Activated CD8-positive, alpha-beta memory T cell treated with anti-CD3 and anti-CD28 coated beads, Interleukin-2, amount 10 ng/mL, durations not matched to agents 7 days and 5 days (primary cell): ENCODE measurements at regions not wholly inside any gene's neighbourhood (a gene's known extent, or its start where the extent isn't known, plus 50 kb on each side); places are given as distances from the start of the nearest gene placed in this dataset.

Source experiments
- ATAC-seq: fragments of 150-1000 bp; cut with Tn5 transposase; one replicate; pipeline ENCODE4 v1.10.0; 2021; ENCODE audit warnings: moderate library complexity
- CTCF ChIA-PET: fragments of 350-600 bp; sonication (Branson Sonifier 250); formaldehyde crosslinking; loops from one replicate; lab custom pipeline; 2021; ENCODE audit warnings: antibody characterized with exemption; lab: Charles Lee
- DNase-seq: peaks from one replicate; pipeline ENCODE4 v3.0.0-alpha.2; 2020
- H3K27ac Mint-ChIP-seq: one replicate; pipeline ENCODE4 v1.8.0; 2021; ENCODE audit warnings: mild to moderate bottlenecking, mixed read lengths
- H3K27me3 Mint-ChIP-seq: one replicate; pipeline ENCODE4 v1.8.0; 2021; ENCODE audit warnings: mixed read lengths
- H3K36me3 Mint-ChIP-seq: one replicate; pipeline ENCODE4 v1.8.0; 2021; ENCODE audit warnings: mild to moderate bottlenecking, mixed read lengths
- H3K4me1 Mint-ChIP-seq: one replicate; pipeline ENCODE4 v1.8.0; 2021; ENCODE audit warnings: mixed read lengths
- H3K4me3 Mint-ChIP-seq: one replicate; pipeline ENCODE4 v1.8.0; 2021; ENCODE audit warnings: mild to moderate bottlenecking, moderate library complexity, mixed read lengths
- H3K9me3 Mint-ChIP-seq: one replicate; pipeline ENCODE4 v1.8.0; 2022; ENCODE audit warnings: low read depth, mixed read lengths

DNA sequence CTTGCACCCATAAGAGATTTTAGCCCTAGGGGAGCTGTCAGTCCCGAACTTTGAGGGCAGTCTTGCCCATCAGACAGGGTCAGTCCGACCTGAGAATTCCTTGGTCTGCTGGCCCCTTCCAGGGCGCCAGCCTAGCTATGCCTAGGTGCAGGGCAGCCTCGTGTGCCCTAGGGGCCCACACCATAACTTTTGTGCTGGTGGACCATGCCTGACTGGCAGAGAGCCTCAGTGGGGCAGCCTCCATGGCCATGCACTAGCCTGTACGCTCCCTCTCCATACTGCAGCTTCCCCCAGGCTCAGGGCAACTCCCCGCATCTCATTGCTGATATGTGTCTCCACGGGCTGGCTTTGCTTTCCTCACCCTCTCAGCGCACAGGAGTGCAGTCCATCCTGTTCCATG lies 835.8 kb upstream of the ALCAM start:
- DNase-seq (no peak), ATAC-seq (no peak)
- CTCF ChIA-PET, result no interaction called here
- no peaks in the 10 kb centered on the region for H3K36me3 Mint-ChIP-seq
- no peak overlapping the region for H3K27ac Mint-ChIP-seq
- no peaks in the 10 kb centered on the region for H3K4me1 Mint-ChIP-seq
- H3K9me3 Mint-ChIP-seq, result peaks cover 7% of the 10 kb centered on the region
- no peaks in the 10 kb centered on the region for H3K27me3 Mint-ChIP-seq
- H3K4me3 Mint-ChIP-seq, result no peak overlapping the region

DNA sequence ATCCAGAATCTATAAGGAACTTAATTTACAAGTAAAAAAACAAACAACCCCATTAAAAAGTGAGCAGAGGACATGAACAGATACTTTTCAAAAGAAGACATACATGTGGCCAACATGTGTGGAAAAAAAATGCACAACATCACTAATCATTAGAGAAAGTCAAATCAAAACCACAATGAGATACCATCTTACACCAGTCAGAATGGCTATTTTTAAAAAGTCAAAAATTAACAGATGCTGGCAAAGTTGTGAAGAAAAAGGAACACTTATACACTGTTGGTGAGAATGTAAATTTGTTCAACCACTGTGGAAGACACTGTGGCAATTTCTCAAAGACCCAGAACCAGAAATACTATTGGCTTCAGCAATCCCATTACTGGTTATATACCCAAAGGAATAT lies 830.0 kb upstream of the ALCAM start:
- no peaks in the 10 kb centered on the region for H3K4me1 Mint-ChIP-seq
- CTCF ChIA-PET, result no interaction called here
- peaks cover 7% of the 10 kb centered on the region for H3K9me3 Mint-ChIP-seq
- no peaks in the 10 kb centered on the region for H3K36me3 Mint-ChIP-seq
- no peaks in the 10 kb centered on the region for H3K27me3 Mint-ChIP-seq
- no peak overlapping the region for H3K27ac Mint-ChIP-seq
- DNase-seq, result no peak
- no peak overlapping the region for H3K4me3 Mint-ChIP-seq
- no peak for ATAC-seq

DNA sequence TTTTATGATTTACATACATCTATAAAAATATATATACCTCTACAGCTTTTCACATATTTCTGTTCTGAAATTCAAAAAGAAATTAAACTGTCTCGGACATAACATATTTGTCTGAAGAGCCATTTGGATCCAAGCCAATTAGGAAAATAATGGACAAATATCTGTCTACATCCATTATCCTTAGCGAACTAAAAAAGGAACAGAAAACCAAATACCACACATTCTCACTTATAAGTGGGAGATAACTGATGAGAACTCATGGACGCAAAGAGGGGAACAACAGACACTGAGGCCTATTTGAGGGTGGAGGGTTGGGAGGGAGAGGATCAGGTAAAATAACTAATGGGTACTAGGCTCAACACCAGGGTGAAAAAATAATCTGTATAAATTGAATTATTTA lies 829.4 kb upstream of the ALCAM start:
- DNase-seq, result no peak
- no peak for ATAC-seq
- CTCF ChIA-PET, result no interaction called here
- Mint-ChIP-seq H3K4me3 (no peak overlapping the region), H3K27ac (no peak overlapping the region), H3K4me1 (no peaks in the 10 kb centered on the region), H3K9me3 (peaks cover 3% of the 10 kb centered on the region), H3K36me3 (no peaks in the 10 kb centered on the region), H3K27me3 (no peaks in the 10 kb centered on the region)

DNA sequence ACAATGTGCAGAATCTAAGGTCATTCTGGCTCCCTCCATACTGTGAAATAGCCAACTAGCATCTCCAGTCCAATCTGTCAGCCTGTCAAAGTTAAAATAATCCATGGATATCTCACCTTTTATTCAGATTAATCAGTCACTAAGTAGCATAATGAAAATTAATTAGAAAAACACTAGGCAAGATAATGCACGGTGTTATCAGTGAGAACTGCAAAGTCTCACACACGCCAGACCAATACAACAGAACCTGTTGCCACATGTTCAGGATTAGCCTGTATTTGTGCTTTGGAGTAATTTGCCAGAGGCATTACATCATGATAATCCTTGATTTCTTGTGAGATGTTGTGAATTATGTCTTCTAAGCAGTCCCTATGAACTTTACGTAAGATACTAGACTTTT lies 820.4 kb upstream of the ALCAM start:
- ATAC-seq (no peak), DNase-seq (no peak)
- Mint-ChIP-seq H3K4me3 (no peak overlapping the region), H3K4me1 (no peaks in the 10 kb centered on the region), H3K27me3 (peaks cover 6% of the 10 kb centered on the region), H3K36me3 (no peaks in the 10 kb centered on the region), H3K27ac (no peak overlapping the region), H3K9me3 (no peaks in the 10 kb centered on the region)
- CTCF ChIA-PET, result no interaction called here

DNA sequence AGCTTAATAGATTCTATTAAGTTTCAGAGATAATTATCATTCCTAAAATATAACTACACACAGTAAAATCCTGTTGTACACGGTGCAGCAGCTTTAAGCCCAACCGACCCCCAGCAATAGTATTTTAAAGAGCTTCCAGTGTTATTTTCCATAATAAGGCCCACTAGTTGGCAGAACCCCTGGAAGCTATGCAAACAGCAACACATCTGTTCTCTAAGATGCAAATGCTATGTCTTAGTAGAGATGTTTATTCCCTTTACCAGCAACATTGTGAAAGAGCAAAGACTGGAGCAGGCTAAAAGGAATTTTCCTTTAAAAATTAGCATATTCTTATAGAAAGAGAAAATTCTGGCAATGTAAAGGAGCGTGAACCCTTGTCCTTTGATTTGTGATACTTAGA lies 819.7 kb upstream of the ALCAM start:
- no peak for ATAC-seq
- no peak for DNase-seq
- Mint-ChIP-seq H3K27ac (no peak overlapping the region), H3K9me3 (no peaks in the 10 kb centered on the region), H3K27me3 (peaks cover 6% of the 10 kb centered on the region), H3K4me1 (no peaks in the 10 kb centered on the region), H3K4me3 (no peak overlapping the region), H3K36me3 (no peaks in the 10 kb centered on the region)
- CTCF ChIA-PET, result no interaction called here

DNA sequence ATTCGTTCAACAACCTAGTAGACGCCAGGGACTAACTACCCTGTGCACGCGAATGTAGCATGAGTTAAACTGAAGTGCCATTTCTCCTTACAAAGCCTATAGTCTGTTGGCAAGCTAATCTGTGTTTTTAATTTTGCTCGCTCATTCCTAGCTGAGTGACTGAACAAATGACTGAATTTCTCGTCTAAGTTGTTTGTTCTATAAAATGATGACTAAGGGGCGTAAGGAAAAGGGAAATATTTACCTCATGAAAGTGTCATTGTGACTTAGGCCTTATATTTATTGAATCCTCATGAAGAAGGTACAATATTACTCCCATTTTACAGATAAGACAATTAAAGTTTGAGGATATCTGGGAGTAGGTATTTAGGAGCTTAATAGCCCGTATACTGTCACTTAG lies 818.3 kb upstream of the ALCAM start:
- H3K4me1 Mint-ChIP-seq, result no peaks in the 10 kb centered on the region
- ATAC-seq (no peak), DNase-seq (no peak)
- CTCF ChIA-PET, result no interaction called here
- no peaks in the 10 kb centered on the region for H3K36me3 Mint-ChIP-seq
- H3K27ac Mint-ChIP-seq, result no peak overlapping the region
- H3K27me3 Mint-ChIP-seq, result peaks cover 6% of the 10 kb centered on the region
- H3K9me3 Mint-ChIP-seq, result no peaks in the 10 kb centered on the region
- H3K4me3 Mint-ChIP-seq, result no peak overlapping the region

DNA sequence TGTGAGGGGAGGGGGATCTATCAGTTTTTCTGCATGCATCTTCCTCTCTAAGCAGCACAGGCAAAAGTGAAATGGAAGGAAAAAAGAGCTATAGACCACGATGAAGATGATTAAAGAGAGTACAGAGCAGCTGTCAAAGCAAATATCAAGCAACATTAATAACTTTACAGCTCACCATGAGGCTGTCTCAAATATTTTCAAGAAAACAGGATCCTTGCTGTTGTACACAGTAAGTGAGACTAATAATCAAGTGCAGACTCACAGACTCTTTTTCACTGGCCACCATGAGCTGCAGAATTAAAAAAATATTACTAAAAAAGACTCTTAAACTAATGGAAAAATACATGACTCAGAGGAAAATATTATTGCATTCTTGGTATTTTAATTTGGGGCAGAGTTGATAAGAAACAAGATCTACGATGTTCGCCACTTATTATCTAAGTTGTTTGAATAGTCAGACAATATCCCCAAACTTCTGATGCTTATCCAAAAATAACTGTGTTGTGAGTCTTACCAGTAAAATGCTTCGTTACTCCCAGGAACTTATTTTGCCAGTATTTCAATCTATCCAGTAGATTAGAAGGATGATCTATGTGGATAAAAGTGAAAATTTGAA lies 817.5 kb upstream of the ALCAM start:
- ATAC-seq (no peak), DNase-seq (no peak)
- no peaks in the 10 kb centered on the region for H3K9me3 Mint-ChIP-seq
- CTCF ChIA-PET, result no interaction called here
- no peak overlapping the region for H3K27ac Mint-ChIP-seq
- H3K27me3 Mint-ChIP-seq, result peaks cover 6% of the 10 kb centered on the region
- H3K4me3 Mint-ChIP-seq, result no peak overlapping the region
- H3K4me1 Mint-ChIP-seq, result no peaks in the 10 kb centered on the region
- H3K36me3 Mint-ChIP-seq, result no peaks in the 10 kb centered on the region

DNA sequence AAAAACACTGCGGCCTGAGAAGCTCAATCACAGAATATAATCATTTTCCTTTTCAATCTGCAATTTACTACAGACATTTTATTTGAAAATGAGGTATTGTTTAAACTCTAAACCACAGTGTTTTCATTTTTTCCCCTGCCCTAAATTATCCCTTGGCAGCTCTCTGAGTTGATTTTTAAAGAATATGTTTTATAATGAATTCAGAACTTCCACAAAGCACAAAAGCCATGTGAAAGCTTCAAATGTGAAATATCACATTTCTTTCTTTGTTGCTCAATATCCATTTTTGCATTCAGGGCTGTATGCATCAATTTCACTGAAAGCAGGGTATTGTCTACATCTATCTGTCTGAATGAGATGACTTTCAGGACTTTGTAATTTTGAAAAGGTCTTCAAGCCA lies 813.6 kb upstream of the ALCAM start:
- CTCF ChIA-PET, result no interaction called here
- Mint-ChIP-seq H3K27me3 (peaks cover 6% of the 10 kb centered on the region), H3K4me3 (no peak overlapping the region), H3K27ac (no peak overlapping the region), H3K9me3 (no peaks in the 10 kb centered on the region), H3K4me1 (no peaks in the 10 kb centered on the region), H3K36me3 (no peaks in the 10 kb centered on the region)
- ATAC-seq (no peak), DNase-seq (no peak)

DNA sequence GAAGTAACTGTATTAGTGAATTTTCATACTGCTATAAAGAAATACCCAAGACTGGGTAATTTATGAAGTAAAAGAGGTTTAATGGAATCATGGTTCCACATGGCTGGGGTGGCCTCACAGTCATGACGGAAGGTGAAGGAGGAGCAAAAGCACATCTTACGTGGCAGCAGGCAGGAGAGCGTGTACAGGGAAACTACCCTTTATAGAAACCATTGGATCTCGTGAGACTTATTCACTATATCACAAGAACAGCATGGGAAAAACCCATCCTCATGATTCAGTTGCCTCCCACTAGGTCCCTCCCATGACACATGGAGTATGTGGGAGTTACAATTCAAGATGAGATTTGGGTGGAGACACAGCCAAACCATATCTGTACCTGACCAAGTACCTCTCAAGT lies 812.3 kb upstream of the ALCAM start:
- Mint-ChIP-seq H3K27me3 (peaks cover 3% of the 10 kb centered on the region), H3K9me3 (no peaks in the 10 kb centered on the region), H3K4me1 (no peaks in the 10 kb centered on the region), H3K36me3 (no peaks in the 10 kb centered on the region), H3K27ac (no peak overlapping the region), H3K4me3 (no peak overlapping the region)
- no peak for DNase-seq
- ATAC-seq, result no peak
- CTCF ChIA-PET, result no interaction called here

DNA sequence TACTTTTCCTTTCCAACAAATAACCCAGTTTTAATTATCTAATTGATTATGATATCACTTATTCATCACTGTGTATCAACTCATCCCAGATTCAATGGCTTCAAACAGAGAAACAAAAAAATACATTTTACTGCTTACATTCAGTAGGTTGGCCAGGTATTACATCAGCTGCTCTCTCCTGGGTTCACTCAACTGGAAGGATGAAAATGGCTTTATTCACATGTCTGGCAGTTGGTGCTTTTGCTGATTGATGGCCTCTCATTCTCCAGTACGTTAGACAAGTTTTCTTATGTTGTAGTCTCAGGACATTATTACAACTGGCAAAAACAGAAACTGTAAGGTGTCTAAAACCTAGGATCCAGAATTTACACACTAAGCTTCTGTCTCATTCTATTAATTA lies 811.0 kb upstream of the ALCAM start:
- no peak for DNase-seq
- no peaks in the 10 kb centered on the region for H3K4me1 Mint-ChIP-seq
- no peak overlapping the region for H3K4me3 Mint-ChIP-seq
- H3K36me3 Mint-ChIP-seq, result no peaks in the 10 kb centered on the region
- no peak for ATAC-seq
- CTCF ChIA-PET, result no interaction called here
- no peaks in the 10 kb centered on the region for H3K9me3 Mint-ChIP-seq
- no peak overlapping the region for H3K27ac Mint-ChIP-seq
- H3K27me3 Mint-ChIP-seq, result peaks cover 3% of the 10 kb centered on the region

DNA sequence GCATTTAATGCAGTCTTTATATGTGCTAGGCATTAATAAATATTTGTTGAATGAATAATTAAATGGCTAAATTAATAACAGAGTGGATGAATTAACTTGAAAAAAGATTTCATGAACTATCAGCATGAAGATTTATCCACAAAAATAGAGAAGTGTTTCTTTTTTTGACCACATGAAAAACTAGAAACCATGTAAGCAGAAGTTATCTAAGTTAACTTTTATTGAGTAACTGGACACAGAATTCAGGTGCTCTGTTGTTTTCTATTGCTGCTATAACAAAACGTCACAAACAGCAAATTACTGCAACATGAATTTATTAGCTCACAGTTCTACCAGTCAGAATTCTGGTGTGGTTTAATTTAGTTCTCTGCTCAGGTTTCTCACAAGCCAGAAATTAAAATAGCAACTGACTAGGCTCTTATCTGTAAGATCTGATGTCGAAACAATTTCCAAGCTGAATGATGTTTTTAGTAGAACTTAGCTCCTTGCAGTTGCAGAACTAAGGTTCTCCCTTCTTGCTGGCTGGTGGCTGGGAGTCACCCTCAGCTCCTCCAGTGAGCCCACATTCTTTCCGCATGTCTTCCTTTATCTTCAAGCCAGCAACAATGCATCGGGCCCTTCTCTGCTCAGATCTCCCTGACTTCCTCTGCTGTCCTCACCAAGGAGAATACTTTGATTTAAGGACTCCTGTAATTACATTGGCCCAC lies 810.2 kb upstream of the ALCAM start:
- CTCF ChIA-PET, result no interaction called here
- Mint-ChIP-seq H3K4me3 (no peak overlapping the region), H3K27ac (no peak overlapping the region), H3K27me3 (peaks cover 3% of the 10 kb centered on the region), H3K36me3 (no peaks in the 10 kb centered on the region), H3K4me1 (peaks cover 4% of the 10 kb centered on the region), H3K9me3 (no peaks in the 10 kb centered on the region)
- no peak for DNase-seq
- ATAC-seq, result no peak

DNA sequence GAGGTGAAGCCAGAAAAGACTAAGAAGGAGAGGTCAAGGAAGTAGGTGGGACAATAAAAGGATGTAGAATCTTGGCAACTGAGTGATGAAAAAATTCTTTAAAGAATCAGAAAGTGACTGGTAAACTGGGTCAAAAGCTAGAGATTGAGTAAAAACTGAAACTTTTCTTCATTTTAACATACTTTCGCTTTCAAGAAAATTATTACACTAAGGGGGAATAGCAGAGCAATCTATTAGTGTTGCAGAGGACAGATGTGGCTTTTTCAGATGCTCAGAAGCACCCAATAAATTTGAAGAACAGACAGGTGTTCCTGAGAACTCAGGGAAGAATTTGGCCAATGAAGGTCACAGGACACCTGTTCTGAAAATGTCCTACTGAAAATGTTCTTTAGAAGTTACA lies 805.4 kb upstream of the ALCAM start:
- Mint-ChIP-seq H3K27ac (no peak overlapping the region), H3K9me3 (no peaks in the 10 kb centered on the region), H3K4me3 (no peak overlapping the region), H3K27me3 (peaks cover 3% of the 10 kb centered on the region), H3K36me3 (no peaks in the 10 kb centered on the region), H3K4me1 (peaks cover 5% of the 10 kb centered on the region)
- ATAC-seq (no peak), DNase-seq (no peak)
- CTCF ChIA-PET, result interaction anchor here (1.1 kb wide), 1 partner anchor 36 kb away, joined by 3 read pairs; no protein-coding TSS in a partner anchor

DNA sequence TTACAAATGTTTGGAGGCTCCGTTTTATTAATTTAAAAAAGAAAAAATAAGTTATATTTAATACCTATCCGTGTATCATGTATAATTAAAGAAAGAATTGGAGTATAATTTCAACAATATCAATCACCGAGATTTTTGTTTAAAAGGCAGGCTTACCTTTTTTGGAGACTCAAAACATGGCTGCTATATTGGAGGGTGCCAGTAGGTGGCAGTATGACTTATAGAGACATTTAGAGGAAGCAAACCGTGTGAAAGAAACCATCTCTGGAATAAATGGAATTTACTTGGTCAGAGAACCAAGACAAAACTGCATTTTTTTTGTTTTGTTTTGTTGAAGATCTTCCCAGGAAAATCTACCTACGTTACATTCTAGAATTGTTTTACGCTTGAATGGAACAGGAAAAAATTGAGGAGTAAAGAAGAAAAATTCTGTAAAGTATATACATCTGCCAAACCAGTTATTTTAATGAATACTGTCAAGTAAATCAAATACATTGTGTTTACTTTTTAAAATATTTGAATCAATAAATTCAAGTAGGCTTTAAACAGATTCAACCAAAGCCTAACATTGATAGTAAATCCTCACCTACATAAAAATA lies 802.6 kb upstream of the ALCAM start:
- H3K36me3 Mint-ChIP-seq, result no peaks in the 10 kb centered on the region
- H3K4me3 Mint-ChIP-seq, result no peak overlapping the region
- DNase-seq (peak; percentile 69), ATAC-seq (no peak)
- H3K27me3 Mint-ChIP-seq, result no peaks in the 10 kb centered on the region
- CTCF ChIA-PET, result no interaction called here
- H3K9me3 Mint-ChIP-seq, result no peaks in the 10 kb centered on the region
- H3K4me1 Mint-ChIP-seq, result peaks cover 5% of the 10 kb centered on the region
- H3K27ac Mint-ChIP-seq, result no peak overlapping the region

DNA sequence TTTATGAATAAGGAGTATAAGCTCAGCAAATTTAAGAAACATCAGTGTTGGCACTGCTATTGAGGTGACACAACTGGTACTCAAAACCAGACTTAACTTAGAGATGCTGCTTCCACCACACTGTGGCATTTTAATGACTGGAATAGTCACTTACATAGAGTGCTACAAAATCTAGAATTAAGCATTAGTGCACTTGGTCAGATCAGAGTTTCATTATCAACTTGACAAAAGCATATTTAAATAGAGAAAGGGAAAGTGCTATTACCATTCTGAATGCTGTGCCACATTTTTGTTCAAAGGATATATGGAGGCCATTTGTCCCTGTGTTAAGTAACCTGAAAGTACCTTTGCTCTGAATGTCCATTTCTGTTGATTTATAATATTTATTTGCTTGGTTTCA lies 800.7 kb upstream of the ALCAM start:
- H3K36me3 Mint-ChIP-seq, result no peaks in the 10 kb centered on the region
- no peak overlapping the region for H3K27ac Mint-ChIP-seq
- H3K27me3 Mint-ChIP-seq, result no peaks in the 10 kb centered on the region
- peaks cover 5% of the 10 kb centered on the region for H3K4me1 Mint-ChIP-seq
- ATAC-seq (no peak), DNase-seq (no peak)
- H3K4me3 Mint-ChIP-seq, result no peak overlapping the region
- H3K9me3 Mint-ChIP-seq, result no peaks in the 10 kb centered on the region
- CTCF ChIA-PET, result no interaction called here
